ENCODE measurements at regions not wholly inside any gene's neighbourhood (a gene's known extent, or its start where the extent isn't known, plus 50 kb on each side); places are given as distances from the start of the nearest gene placed in this dataset.
"Not testable (repeated sequence)": the region's sequence is repeated elsewhere in the genome, so short reads cannot be mapped to it uniquely, and the experiment has no call there.

GRCh38 chr11:90426442-90426841, 203.6 kb upstream of the CHORDC1 start:
- no peak for DNase-seq (ENCODE audit: low read depth in 4 of 4, low spot score in 3 of 4)

- DNase-seq (ENCODE audit: low read depth in 4 of 4, low spot score in 3 of 4): no peak
These were observed 200.5 kb upstream of the CHORDC1 start for GRCh38 chr11:90423378-90423777.

- not testable (repeated sequence) for DNase-seq (ENCODE audit: low read depth in 4 of 4, low spot score in 3 of 4)
These were observed 199.9 kb upstream of the CHORDC1 start for GRCh38 chr11:90422787-90423186.

GRCh38 chr11:90414221-90414620, 191.4 kb upstream of the CHORDC1 start:
- no peak for DNase-seq (ENCODE audit: low read depth in 4 of 4, low spot score in 3 of 4)

- no peak for DNase-seq (ENCODE audit: low read depth in 4 of 4, low spot score in 3 of 4)
These were observed 184.5 kb upstream of the CHORDC1 start for GRCh38 chr11:90407350-90407749.

- no peak for DNase-seq (ENCODE audit: low read depth in 4 of 4, low spot score in 3 of 4)
These were observed 169.8 kb upstream of the CHORDC1 start for GRCh38 chr11:90392692-90393091.

GRCh38 chr11:90391756-90392155, 168.9 kb upstream of the CHORDC1 start:
- DNase-seq (ENCODE audit: low read depth in 4 of 4, low spot score in 3 of 4): no peak

GRCh38 chr11:90380206-90380605, 157.4 kb upstream of the CHORDC1 start:
- DNase-seq (ENCODE audit: low read depth in 4 of 4, low spot score in 3 of 4): no peak

GRCh38 chr11:90373971-90374370, 151.1 kb upstream of the CHORDC1 start:
- no peak for DNase-seq (ENCODE audit: low read depth in 4 of 4, low spot score in 3 of 4)

- DNase-seq (ENCODE audit: low read depth in 4 of 4, low spot score in 3 of 4): no peak
These were observed 141.7 kb upstream of the CHORDC1 start for GRCh38 chr11:90364527-90364926.

GRCh38 chr11:90363739-90364138, 140.9 kb upstream of the CHORDC1 start:
- no peak for DNase-seq (ENCODE audit: low read depth in 4 of 4, low spot score in 3 of 4)

- DNase-seq (ENCODE audit: low read depth in 4 of 4, low spot score in 3 of 4): no peak
These were observed 132.4 kb upstream of the CHORDC1 start for GRCh38 chr11:90355200-90355599.

GRCh38 chr11:90349731-90350130, 126.9 kb upstream of the CHORDC1 start:
- DNase-seq (ENCODE audit: low read depth in 4 of 4, low spot score in 3 of 4): no peak

- no peak for DNase-seq (ENCODE audit: low read depth in 4 of 4, low spot score in 3 of 4)
These were observed 121.7 kb upstream of the CHORDC1 start for GRCh38 chr11:90344546-90344945.

- no peak for DNase-seq (ENCODE audit: low read depth in 4 of 4, low spot score in 3 of 4)
These were observed 120.8 kb upstream of the CHORDC1 start for GRCh38 chr11:90343673-90344072.

- no peak for DNase-seq (ENCODE audit: low read depth in 4 of 4, low spot score in 3 of 4)
These were observed 119.1 kb upstream of the CHORDC1 start for GRCh38 chr11:90341986-90342385.

- DNase-seq (ENCODE audit: low read depth in 4 of 4, low spot score in 3 of 4): no peak
These were observed 109.6 kb upstream of the CHORDC1 start for GRCh38 chr11:90332415-90332814.

GRCh38 chr11:90330632-90331031, 107.8 kb upstream of the CHORDC1 start:
- no peak for DNase-seq (ENCODE audit: low read depth in 4 of 4, low spot score in 3 of 4)

- no peak for DNase-seq (ENCODE audit: low read depth in 4 of 4, low spot score in 3 of 4)
These were observed 106.2 kb upstream of the CHORDC1 start for GRCh38 chr11:90329043-90329442.

GRCh38 chr11:90326647-90327046, 103.8 kb upstream of the CHORDC1 start:
- DNase-seq (ENCODE audit: low read depth in 4 of 4, low spot score in 3 of 4): no peak

- no peak for DNase-seq (ENCODE audit: low read depth in 4 of 4, low spot score in 3 of 4)
These were observed 100.4 kb upstream of the CHORDC1 start for GRCh38 chr11:90323289-90323688.

- no peak for DNase-seq (ENCODE audit: low read depth in 4 of 4, low spot score in 3 of 4)
These were observed 98.2 kb upstream of the CHORDC1 start for GRCh38 chr11:90321018-90321417.

GRCh38 chr11:90318651-90319050, 95.8 kb upstream of the CHORDC1 start:
- no peak for DNase-seq (ENCODE audit: low read depth in 4 of 4, low spot score in 3 of 4)

GRCh38 chr11:90310210-90310609, 87.4 kb upstream of the CHORDC1 start:
- DNase-seq (ENCODE audit: low read depth in 4 of 4, low spot score in 3 of 4): no peak

All from left renal pelvis (tissue), 4 donors.